ENCODE measurements at regions not wholly inside any gene's neighbourhood (a gene's known extent, or its start where the extent isn't known, plus 50 kb on each side); places are given as distances from the start of the nearest gene placed in this dataset.

- TF ChIP-seq TARDBP (IDR thresholded peaks at IDR 0.05) (no peak), ARNT (IDR thresholded peaks at IDR 0.05) (no peak), BHLHE40 (IDR thresholded peaks at IDR 0.05; ENCODE audit: borderline replicate concordance) (no peak), FOXA1 (IDR thresholded peaks at IDR 0.05) (no peak), ELF4 (IDR thresholded peaks at IDR 0.05) (no peak)
These were observed 710.9 kb upstream of the SPRY2 start for GRCh38 chr13:81051873-81052272.
